ENCODE measurements at regions not wholly inside any gene's neighbourhood (a gene's known extent, or its start where the extent isn't known, plus 50 kb on each side); places are given as distances from the start of the nearest gene placed in this dataset.

- no peak overlapping the region for H3K4me3 ChIP-seq
- no peak for DNase-seq (ENCODE audit: low read depth in 1 of 2, low spot score in 1 of 2)
- no peaks in the 10 kb centered on the region for H3K27me3 ChIP-seq
- no peaks in the 10 kb centered on the region for H3K36me3 ChIP-seq
- H3K4me1 ChIP-seq (ENCODE audit: low read depth) = no peaks in the 10 kb centered on the region
- TF ChIP-seq CTCF (IDR thresholded peaks at IDR 0.05; ENCODE audit: low read depth, low read length) = no peak
- no peak overlapping the region for H3K27ac ChIP-seq
- H3K9me3 ChIP-seq (ENCODE audit: low read depth) = no peaks in the 10 kb centered on the region
Observed at GRCh38 chr13:103759361-103759760, 693.1 kb upstream of the SLC10A2 start.

- TF ChIP-seq CTCF (IDR thresholded peaks at IDR 0.05; ENCODE audit: low read depth, low read length) = no peak
- no peaks in the 10 kb centered on the region for H3K27me3 ChIP-seq
- no peak overlapping the region for H3K27ac ChIP-seq
- no peaks in the 10 kb centered on the region for H3K4me1 ChIP-seq (ENCODE audit: low read depth)
- H3K4me3 ChIP-seq = no peak overlapping the region
- no peaks in the 10 kb centered on the region for H3K9me3 ChIP-seq (ENCODE audit: low read depth)
- no peaks in the 10 kb centered on the region for H3K36me3 ChIP-seq
- no peak for DNase-seq (ENCODE audit: low read depth in 1 of 2, low spot score in 1 of 2)
Observed at GRCh38 chr13:103758222-103758621, 692.0 kb upstream of the SLC10A2 start.

GRCh38 chr13:103757361-103757760, 691.1 kb upstream of the SLC10A2 start:
- DNase-seq (ENCODE audit: low read depth in 1 of 2, low spot score in 1 of 2) = no peak

GRCh38 chr13:103754783-103755182, 688.6 kb upstream of the SLC10A2 start:
- no peaks in the 10 kb centered on the region for H3K9me3 ChIP-seq (ENCODE audit: low read depth)
- no peak overlapping the region for H3K27ac ChIP-seq
- H3K4me1 ChIP-seq (ENCODE audit: low read depth) = no peaks in the 10 kb centered on the region
- no peak for DNase-seq (ENCODE audit: low read depth in 1 of 2, low spot score in 1 of 2)
- no peak overlapping the region for H3K4me3 ChIP-seq
- no peak for TF ChIP-seq CTCF (IDR thresholded peaks at IDR 0.05; ENCODE audit: low read depth, low read length)
- no peaks in the 10 kb centered on the region for H3K27me3 ChIP-seq
- no peaks in the 10 kb centered on the region for H3K36me3 ChIP-seq

More at GRCh38 chr13:103757361-103757760, 691.1 kb upstream of the SLC10A2 start:
- no peaks in the 10 kb centered on the region for H3K36me3 ChIP-seq
- H3K4me1 ChIP-seq (ENCODE audit: low read depth) = no peaks in the 10 kb centered on the region
- no peak overlapping the region for H3K4me3 ChIP-seq
- TF ChIP-seq CTCF (IDR thresholded peaks at IDR 0.05; ENCODE audit: low read depth, low read length) = no peak
- no peak overlapping the region for H3K27ac ChIP-seq
- H3K9me3 ChIP-seq (ENCODE audit: low read depth) = no peaks in the 10 kb centered on the region
- no peaks in the 10 kb centered on the region for H3K27me3 ChIP-seq

GRCh38 chr13:103734837-103735236, 668.6 kb upstream of the SLC10A2 start:
- Histone ChIP-seq H3K36me3 (no peaks in the 10 kb centered on the region), H3K27ac (no peak overlapping the region), H3K4me1 (ENCODE audit: low read depth) (peaks cover 13% of the 10 kb centered on the region), H3K9me3 (ENCODE audit: low read depth) (no peaks in the 10 kb centered on the region), H3K4me3 (no peak overlapping the region), H3K27me3 (no peaks in the 10 kb centered on the region)
- DNase-seq (ENCODE audit: low read depth in 1 of 2, low spot score in 1 of 2) = no peak
- no peak for TF ChIP-seq CTCF (IDR thresholded peaks at IDR 0.05; ENCODE audit: low read depth, low read length)

GRCh38 chr13:103731959-103732358, 665.7 kb upstream of the SLC10A2 start:
- Histone ChIP-seq H3K4me1 (ENCODE audit: low read depth) (peaks cover 14% of the 10 kb centered on the region), H3K27ac (no peak overlapping the region), H3K9me3 (ENCODE audit: low read depth) (no peaks in the 10 kb centered on the region), H3K27me3 (no peaks in the 10 kb centered on the region), H3K4me3 (no peak overlapping the region), H3K36me3 (no peaks in the 10 kb centered on the region)
- DNase-seq (ENCODE audit: low read depth in 1 of 2, low spot score in 1 of 2) = no peak
- no peak for TF ChIP-seq CTCF (IDR thresholded peaks at IDR 0.05; ENCODE audit: low read depth, low read length)

All from cardiac muscle cell (in vitro differentiated cells and primary cell).